Left kidney (tissue), 1 donor: ENCODE measurements at regions not wholly inside any gene's neighbourhood (a gene's known extent, or its start where the extent isn't known, plus 50 kb on each side); places are given as distances from the start of the nearest gene placed in this dataset.

ENCODE experiments used
- DNase-seq: peaks from one replicate; pipeline ENCODE4 v3.0.0-alpha.2; 2013

- no peak for DNase-seq
Measured at GRCh38 chrX:139290310-139290709, 240.2 kb upstream of the F9 start.

DNA sequence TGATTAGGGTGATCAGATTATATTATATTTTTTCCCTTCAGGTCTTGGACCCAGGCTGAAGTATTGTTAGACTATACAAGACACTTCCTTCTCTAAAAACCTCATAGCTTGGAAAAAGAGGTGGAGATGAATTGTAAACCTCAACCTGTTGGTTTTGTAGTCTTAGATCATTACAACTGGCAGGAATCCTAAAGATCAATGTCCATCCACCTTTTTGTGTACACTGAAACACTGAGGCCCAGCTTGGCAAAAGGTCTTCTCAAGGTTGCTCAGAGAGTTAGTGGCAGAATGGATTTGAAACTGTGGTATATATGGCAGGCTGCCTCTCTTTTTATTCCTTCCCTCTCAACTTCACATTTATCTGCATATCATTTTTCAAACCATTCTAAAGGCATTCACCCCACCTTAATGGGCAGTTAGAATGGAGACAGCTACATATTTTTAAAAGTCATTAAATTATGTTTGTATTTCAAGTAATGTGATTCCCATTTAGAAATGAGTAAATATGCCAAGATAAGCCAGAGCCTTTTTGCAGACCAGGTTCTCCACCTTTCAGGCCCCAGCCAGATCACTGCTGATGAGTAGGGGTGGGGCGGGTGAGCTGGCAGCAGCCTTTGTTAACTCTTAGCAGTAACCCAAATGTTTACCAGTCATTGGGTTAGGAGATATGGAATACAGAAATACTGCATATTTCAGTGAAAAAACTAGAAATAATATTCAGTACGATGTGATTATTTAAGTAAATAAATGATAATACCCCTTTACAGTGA lies 243.2 kb upstream of the F9 start:
- no peak for DNase-seq

- DNase-seq, result no peak
Measured at GRCh38 chrX:139286342-139286741, 244.2 kb upstream of the F9 start.

DNA sequence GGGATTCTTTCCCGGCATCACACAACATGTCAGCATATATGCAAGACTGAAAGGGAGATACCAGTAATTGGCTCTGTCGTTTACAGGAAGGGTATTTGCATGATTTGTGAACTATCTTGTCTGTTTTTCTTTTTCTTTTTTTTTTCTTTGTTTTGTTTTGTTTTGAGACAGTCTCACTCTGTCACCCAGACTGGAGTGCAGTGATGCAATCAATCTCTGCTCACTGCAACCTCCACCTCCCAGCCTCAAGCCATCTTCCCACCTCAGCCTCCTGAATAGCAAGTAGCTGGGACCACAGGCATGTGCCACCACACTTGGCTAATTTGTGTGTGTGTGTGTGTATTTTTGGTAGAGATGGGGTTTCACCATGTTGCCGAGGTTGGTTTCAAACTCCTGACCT lies 262.7 kb upstream of the F9 start:
- DNase-seq, result no peak

- DNase-seq, result no peak
Measured at GRCh38 chrX:139246295-139246694, 284.2 kb upstream of the F9 start.

- DNase-seq, result no peak
Measured at GRCh38 chrX:139237141-139237540, 293.4 kb upstream of the F9 start.

DNA sequence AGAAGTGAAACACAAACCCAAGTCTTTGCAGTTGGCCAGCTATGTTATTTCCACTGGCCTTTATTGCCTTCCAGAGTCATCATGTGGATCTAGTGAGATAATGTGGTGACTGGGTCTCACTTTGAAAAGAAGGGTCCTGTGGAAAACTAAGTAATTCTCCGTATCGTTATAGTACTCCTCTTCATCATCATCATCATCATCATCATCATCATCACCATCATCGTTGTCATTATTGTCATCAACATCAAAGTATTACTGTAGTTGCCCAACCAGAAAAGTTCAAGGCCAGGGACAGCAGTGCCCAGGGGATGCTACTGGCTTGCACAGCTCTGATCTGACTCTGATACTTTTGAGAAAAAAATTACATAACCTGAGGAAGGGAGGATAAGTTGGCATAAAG lies 295.6 kb upstream of the F9 start:
- DNase-seq, result no peak

DNA sequence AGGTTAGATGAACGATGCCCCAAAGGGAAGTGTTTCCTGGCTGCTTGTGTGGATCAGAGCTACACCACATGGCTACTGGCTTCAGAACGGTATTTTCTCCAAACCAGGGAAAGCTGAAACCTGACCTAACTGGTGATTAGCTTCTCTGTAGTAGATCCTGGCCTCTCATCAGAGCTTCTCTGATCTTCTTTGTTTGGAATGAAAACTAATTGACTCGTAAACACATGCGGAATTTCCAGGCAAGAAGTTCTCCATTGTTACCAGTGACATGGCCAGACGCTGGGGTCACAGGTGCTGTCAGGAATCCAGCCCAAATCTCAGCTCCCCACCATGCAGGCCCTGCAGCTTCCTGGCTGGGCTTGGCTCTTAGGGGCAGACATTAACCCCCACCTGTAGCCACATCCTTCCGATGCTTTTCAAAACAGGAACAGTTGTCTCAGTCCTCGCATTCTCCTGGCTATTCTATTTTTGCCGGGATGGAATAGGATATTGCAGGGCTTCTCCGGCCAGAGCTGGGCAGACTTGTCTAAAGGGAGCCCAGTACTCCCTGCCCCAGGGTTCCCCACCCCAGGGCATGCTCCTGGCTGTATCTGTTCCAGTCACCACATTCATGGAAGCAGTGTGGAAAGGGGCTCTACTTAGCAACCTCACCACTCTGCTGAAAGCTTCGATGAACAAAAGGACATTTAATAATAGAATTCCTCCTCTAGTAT lies 305.4 kb upstream of the F9 start:
- no peak for DNase-seq

DNA sequence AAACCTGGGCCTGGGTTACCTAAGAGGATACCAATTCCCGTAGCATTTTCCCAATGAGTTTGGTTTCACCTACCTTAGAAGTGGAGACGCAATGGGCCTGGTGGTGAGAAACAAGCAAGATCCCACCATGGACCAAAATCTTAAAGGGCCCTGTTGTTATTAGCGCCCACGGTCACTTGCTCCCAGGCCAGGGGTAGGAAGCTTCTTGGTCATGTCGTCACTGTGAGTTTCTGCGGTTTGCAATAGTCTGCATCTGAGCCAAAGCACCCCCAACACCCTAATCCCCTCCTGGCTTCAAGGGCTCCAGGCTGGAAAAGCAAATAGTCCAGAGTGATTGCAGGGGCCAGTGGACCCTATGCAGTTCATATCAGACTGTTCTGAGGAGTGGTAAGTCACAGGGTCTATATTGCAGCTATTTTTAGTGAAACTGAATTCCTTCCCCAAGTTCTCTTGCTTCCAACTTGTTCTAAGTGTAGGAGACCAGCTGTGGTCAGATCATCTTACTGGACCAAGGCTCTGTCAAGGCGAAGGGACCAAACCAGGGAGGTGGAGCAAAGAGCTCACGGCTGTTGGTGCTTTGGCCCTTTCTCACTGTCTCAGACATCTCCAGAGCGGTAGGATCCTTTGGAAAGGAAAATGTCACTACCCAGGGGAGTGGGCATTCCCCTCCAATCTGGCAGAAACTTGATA lies 307.9 kb upstream of the F9 start:
- no peak for DNase-seq

DNA sequence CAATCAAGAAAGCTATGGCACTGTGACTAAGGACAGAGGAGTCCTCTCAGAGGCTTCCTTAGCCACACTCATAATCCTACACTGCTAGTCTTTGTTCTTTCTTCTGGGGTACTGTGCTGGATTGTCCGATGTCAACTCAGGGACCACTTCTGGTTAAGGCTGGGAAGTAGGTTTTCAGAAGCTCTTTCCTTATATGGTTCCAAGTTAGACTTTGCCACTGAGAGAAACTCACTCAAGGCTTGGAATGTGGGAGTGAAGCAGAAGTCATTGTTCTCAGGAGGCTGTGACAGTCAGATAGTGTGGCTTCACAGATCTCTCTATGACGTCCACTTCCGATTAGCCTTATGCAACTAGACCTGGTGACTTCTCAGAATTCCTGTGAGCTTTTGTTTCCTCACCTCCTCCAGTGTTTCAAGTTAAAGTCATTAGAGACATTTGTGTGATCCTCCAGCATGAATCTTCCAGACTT lies 317.3 kb upstream of the F9 start:
- no peak for DNase-seq

DNA sequence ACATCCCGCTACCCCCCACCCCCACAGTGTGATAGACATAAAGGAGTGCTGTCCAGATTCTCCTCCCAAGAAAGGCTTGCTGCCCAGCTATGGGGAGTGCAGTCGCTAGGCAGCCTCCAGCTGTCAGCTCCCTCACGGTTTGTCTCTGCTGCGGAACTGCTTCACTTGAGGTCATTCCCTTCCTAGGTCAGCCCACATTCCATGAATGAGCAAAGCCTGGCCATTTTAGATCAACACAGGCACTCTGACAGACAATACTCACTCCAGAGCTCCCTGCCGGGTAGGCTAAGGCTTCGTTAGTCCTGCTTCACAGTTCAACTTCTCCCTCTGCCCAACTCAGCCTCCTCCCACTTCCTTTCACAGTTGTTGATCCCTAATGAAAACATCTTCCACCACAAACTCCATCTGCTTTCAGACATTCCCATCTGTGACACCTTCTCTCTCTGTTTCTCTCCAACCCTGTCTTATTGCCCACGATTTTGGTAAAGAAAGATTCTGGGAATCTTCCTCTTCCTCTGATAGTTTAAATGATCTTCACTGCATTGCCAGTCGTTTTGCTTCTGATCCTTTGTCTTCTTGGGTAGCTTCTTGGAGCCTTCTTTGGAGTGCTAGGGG lies 318.9 kb upstream of the F9 start:
- no peak for DNase-seq

DNA sequence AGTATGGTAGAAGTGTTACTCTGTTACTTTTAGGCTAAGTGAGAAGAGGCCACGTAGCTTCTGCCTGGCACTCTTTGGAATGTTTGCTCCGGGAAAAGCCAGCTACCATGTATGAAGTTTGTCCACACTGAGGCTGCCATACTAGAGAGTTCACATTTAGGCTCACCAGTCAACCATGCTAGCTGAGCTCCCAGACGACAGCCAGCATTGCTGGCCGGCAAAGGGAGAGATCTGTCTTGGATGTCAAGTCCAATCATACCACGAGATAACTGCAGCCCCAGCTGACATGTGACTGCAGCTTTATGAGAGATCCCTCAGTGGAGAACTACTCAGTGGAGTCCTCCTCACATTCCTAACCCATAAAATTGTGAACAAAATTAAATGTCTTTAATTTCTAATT lies 321.2 kb upstream of the F9 start:
- no peak for DNase-seq

DNA sequence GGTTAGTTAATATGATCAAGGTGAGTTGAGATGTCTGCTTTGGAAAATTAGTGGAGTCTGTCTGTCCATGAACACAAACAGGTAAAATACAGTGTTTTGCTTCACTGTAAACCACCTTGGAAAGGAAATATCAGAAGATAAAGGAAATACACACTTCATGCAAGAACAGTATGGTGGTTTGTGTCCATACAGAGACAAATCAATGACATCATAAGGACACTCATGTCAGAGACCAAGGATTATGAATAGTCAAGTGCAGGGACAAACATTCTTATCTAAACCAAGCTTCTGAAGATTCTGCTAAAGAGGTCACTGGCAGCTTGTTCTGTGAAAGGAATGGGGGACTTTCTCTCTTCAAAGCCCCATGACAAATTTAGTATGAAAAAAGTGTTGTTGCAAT lies 322.9 kb upstream of the F9 start:
- no peak for DNase-seq

DNA sequence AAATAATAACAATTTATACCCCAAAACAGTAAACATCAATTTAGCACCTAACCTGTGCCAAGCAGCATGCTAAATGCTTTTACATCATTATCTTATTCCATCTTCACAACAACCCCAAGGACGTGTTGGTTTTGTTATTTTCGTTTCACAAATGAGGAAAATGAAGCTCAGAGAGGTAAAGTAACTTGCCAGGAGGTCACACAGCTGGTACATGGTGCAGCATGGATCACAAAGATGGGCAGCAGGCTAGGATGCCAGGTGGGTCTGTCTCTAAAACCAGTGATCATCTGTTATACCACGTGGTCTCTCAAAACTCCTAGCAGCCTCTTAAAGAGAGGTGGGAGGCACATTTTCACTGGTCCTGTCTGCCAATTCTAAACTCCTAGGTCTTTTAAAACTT lies 323.6 kb upstream of the F9 start:
- no peak for DNase-seq

- no peak for DNase-seq
Measured at GRCh38 chrX:139204898-139205667, 325.5 kb upstream of the F9 start.

DNA sequence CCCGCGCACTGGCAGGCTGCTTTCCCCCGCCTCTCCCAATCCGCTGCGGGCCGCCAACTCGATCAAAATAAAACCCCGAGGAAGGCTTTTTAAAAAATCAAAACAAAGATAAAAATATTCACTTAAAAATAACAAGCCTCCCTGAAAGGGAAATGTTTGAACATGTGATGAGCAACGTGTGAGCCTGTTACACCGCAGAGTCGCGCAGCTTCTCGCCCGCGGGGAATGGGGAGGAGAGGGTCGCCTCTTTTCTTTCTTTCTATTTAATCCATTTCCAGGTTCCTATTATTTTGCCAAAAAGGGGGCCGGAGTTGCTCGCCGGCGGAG lies 326.0 kb upstream of the F9 start:
- no peak for DNase-seq

- DNase-seq, result no peak
Measured at GRCh38 chrX:139203651-139204570, 326.6 kb upstream of the F9 start.

- DNase-seq, result no peak
Measured at GRCh38 chrX:139202742-139203420, 327.7 kb upstream of the F9 start.

DNA sequence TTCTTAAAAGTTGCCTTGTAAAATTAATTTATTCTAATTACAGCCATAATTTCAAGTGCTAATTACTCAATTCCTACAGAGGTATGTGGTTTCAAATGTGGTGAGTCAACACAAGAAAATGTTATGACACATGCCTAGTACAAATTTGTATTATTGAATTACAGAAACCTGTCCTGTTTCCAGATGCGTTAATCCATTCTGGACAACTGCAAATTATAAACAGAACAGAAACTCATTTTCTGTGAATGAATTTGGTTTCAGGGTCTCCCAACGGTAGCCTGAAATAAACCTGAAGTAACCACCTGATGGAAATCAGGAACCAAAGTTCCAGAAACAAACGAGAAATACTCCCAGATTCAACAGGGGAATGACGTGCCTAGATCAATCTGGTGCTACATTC lies 328.6 kb upstream of the F9 start:
- DNase-seq, result no peak

GRCh38 chrX:139200793-139201192 lies 329.7 kb upstream of the F9 start:
- DNase-seq, result no peak
